ENCODE measurements at regions not wholly inside any gene's neighbourhood (a gene's known extent, or its start where the extent isn't known, plus 50 kb on each side); places are given as distances from the start of the nearest gene placed in this dataset.

GRCh38 chr12:42859612-42860011, 270.1 kb upstream of the PRICKLE1 start:
- TF ChIP-seq RAD21 (conservative IDR thresholded peaks at IDR 0.05) (no peak), TAF1 (IDR thresholded peaks at IDR 0.05; ENCODE audit: low read depth) (no peak), EP300 (conservative IDR thresholded peaks at IDR 0.05; ENCODE audit: poor library complexity, severe bottlenecking) (no peak)
- no peaks in the 10 kb centered on the region for H3F3A ChIP-seq (ENCODE audit: insufficient read depth, low read length, poor library complexity, severe bottlenecking)
- no peak overlapping the region for H3K4me3 ChIP-seq (ENCODE audit: low read length)

GRCh38 chr12:42857106-42857505, 267.6 kb upstream of the PRICKLE1 start:
- Histone ChIP-seq H3K27ac (ENCODE audit: low read length) (no peak overlapping the region), H3K79me2 (replicated peaks; ENCODE audit: insufficient read depth, low read length) (no peaks in the 10 kb centered on the region), H3K36me3 (ENCODE audit: insufficient read depth, low read length) (no peaks in the 10 kb centered on the region), H3F3A (ENCODE audit: insufficient read depth, low read length, poor library complexity, severe bottlenecking) (no peaks in the 10 kb centered on the region), H3K4me3 (ENCODE audit: low read length) (no peak overlapping the region), H3K9me3 (ENCODE audit: low read length) (no peaks in the 10 kb centered on the region), H3K9ac (ENCODE audit: low read length) (no peak overlapping the region), H3K4me2 (ENCODE audit: low read length) (no peak overlapping the region), H4K20me1 (ENCODE audit: insufficient read depth) (no peaks in the 10 kb centered on the region), H2AFZ (ENCODE audit: low read depth, low read length) (no peak overlapping the region), H3K9me2 (ENCODE audit: insufficient read depth, low read length) (no peaks in the 10 kb centered on the region), H3K27me3 (ENCODE audit: insufficient read depth, low read depth, low read length) (no peaks in the 10 kb centered on the region)
- no peak for TF ChIP-seq EZH2 (IDR thresholded peaks at IDR 0.05; ENCODE audit: borderline replicate concordance, insufficient read depth, low read length, poor library complexity, severe bottlenecking)
- no peak for TF ChIP-seq EP300 (conservative IDR thresholded peaks at IDR 0.05; ENCODE audit: poor library complexity, severe bottlenecking)
- no peak for TF ChIP-seq SMC3 (conservative IDR thresholded peaks at IDR 0.05; ENCODE audit: poor library complexity)
- TF ChIP-seq RAD21 (conservative IDR thresholded peaks at IDR 0.05): no peak
- no peak for TF ChIP-seq MXI1 (conservative IDR thresholded peaks at IDR 0.05; ENCODE audit: poor library complexity, severe bottlenecking)
- TF ChIP-seq CTCF (IDR thresholded peaks at IDR 0.05; ENCODE audit: poor library complexity, severe bottlenecking): no peak
- TF ChIP-seq REST (IDR thresholded peaks at IDR 0.05; ENCODE audit: borderline replicate concordance): no peak
- TF ChIP-seq POLR2AphosphoS5 (IDR thresholded peaks at IDR 0.05): no peak
- no peak for TF ChIP-seq TAF1 (IDR thresholded peaks at IDR 0.05; ENCODE audit: low read depth)

More at GRCh38 chr12:42859612-42860011, 270.1 kb upstream of the PRICKLE1 start:
- Histone ChIP-seq H4K20me1 (ENCODE audit: insufficient read depth) (no peaks in the 10 kb centered on the region), H2AFZ (ENCODE audit: low read depth, low read length) (no peak overlapping the region), H3K27me3 (ENCODE audit: insufficient read depth, low read depth, low read length) (no peaks in the 10 kb centered on the region), H3K27ac (ENCODE audit: low read length) (no peak overlapping the region), H3K36me3 (ENCODE audit: insufficient read depth, low read length) (no peaks in the 10 kb centered on the region), H3K4me2 (ENCODE audit: low read length) (no peak overlapping the region), H3K79me2 (replicated peaks; ENCODE audit: insufficient read depth, low read length) (no peaks in the 10 kb centered on the region), H3K9ac (ENCODE audit: low read length) (no peak overlapping the region), H3K9me2 (ENCODE audit: insufficient read depth, low read length) (no peaks in the 10 kb centered on the region), H3K9me3 (ENCODE audit: low read length) (no peaks in the 10 kb centered on the region)
